ENCODE measurements at regions not wholly inside any gene's neighbourhood (a gene's known extent, or its start where the extent isn't known, plus 50 kb on each side); places are given as distances from the start of the nearest gene placed in this dataset.

GRCh38 chr11:69964247-69964643 lies 113.9 kb upstream of the ANO1 start:
- TF ChIP-seq, protein P1, sequence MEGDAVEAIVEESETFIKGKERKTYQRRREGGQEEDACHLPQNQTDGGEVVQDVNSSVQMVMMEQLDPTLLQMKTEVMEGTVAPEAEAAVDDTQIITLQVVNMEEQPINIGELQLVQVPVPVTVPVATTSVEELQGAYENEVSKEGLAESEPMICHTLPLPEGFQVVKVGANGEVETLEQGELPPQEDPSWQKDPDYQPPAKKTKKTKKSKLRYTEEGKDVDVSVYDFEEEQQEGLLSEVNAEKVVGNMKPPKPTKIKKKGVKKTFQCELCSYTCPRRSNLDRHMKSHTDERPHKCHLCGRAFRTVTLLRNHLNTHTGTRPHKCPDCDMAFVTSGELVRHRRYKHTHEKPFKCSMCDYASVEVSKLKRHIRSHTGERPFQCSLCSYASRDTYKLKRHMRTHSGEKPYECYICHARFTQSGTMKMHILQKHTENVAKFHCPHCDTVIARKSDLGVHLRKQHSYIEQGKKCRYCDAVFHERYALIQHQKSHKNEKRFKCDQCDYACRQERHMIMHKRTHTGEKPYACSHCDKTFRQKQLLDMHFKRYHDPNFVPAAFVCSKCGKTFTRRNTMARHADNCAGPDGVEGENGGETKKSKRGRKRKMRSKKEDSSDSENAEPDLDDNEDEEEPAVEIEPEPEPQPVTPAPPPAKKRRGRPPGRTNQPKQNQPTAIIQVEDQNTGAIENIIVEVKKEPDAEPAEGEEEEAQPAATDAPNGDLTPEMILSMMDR (IDR thresholded peaks at IDR 0.05), result no peak
- no peak for TF ChIP-seq POLR2A (IDR thresholded peaks at IDR 0.05)
